ENCODE measurements at regions not wholly inside any gene's neighbourhood (a gene's known extent, or its start where the extent isn't known, plus 50 kb on each side); places are given as distances from the start of the nearest gene placed in this dataset.

- intact Hi-C loops (cut with micrococcal nuclease; ENCODE audit: unreplicated experiment): no loop called here
- ATAC-seq: no peak
These were observed 104.0 kb upstream of the MAN1A1 start for GRCh38 chr6:119453242-119454200.

More at GRCh38 chr6:119453242-119454200, 104.0 kb upstream of the MAN1A1 start:
- ChIA-PET CTCF (ENCODE audit: low intra/inter-chr PET ratio, low total read pairs) (no interaction called here), POLR2A (no interaction called here)
- H3K9me3 ChIP-seq (ENCODE audit: low read length): no peaks in the 10 kb centered on the region
- H3K79me2 ChIP-seq (ENCODE audit: insufficient read depth, low read length): no peaks in the 10 kb centered on the region
- FAIRE-seq: no peak
- no peaks in the 10 kb centered on the region for H3K4me1 ChIP-seq (ENCODE audit: insufficient read depth, low read length)
- in situ Hi-C loops (cut with HindIII; ENCODE audit: extremely low pct_ligation_motif_present, low pct_unique_long_range_greater_than_20kb): no loop called here
- no peaks in the 10 kb centered on the region for H4K20me1 ChIP-seq (ENCODE audit: insufficient read depth, low read length)
- no peak for TF ChIP-seq PHB2 (IDR thresholded peaks at IDR 0.05; ENCODE audit: partially characterized antibody)
- no peak for TF ChIP-seq TGIF2 (CRISPR knock-in tag; IDR thresholded peaks at IDR 0.05)
- no peak for TF ChIP-seq CBX2 (IDR thresholded peaks at IDR 0.05; ENCODE audit: low read depth, low read length)
- TF ChIP-seq CBX2 (CRISPR knock-in tag; IDR thresholded peaks at IDR 0.05; ENCODE audit: low read depth): no peak
- no peak for TF ChIP-seq HHEX (CRISPR knock-in tag; IDR thresholded peaks at IDR 0.05)
- TF ChIP-seq PPARG (CRISPR knock-in tag; conservative IDR thresholded peaks at IDR 0.05): no peak
- no peak for TF ChIP-seq IRF2 (CRISPR knock-in tag; IDR thresholded peaks at IDR 0.05)
- no peak for TF ChIP-seq PITX1 (CRISPR knock-in tag; IDR thresholded peaks at IDR 0.05)
- TF ChIP-seq HIVEP1 (CRISPR knock-in tag; IDR thresholded peaks at IDR 0.05): no peak
- TF ChIP-seq FOXA1 (IDR thresholded peaks at IDR 0.05): no peak
- no peak for TF ChIP-seq FOXA1 (CRISPR knock-in tag; IDR thresholded peaks at IDR 0.05)
- TF ChIP-seq ERF (CRISPR knock-in tag; IDR thresholded peaks at IDR 0.05): no peak
- no peak for TF ChIP-seq SRSF9 (IDR thresholded peaks at IDR 0.05; ENCODE audit: borderline replicate concordance, insufficient read depth, low read depth, low read length, poor library complexity, severe bottlenecking)
- no peak for TF ChIP-seq SETDB1 (CRISPR knock-in tag; IDR thresholded peaks at IDR 0.05; ENCODE audit: borderline replicate concordance)
- no peak for TF ChIP-seq ATRX (CRISPR knock-in tag; IDR thresholded peaks at IDR 0.05; ENCODE audit: borderline replicate concordance)
- TF ChIP-seq TCF7 (IDR thresholded peaks at IDR 0.05; ENCODE audit: low read depth): no peak
- TF ChIP-seq ZFY (CRISPR knock-in tag; IDR thresholded peaks at IDR 0.05): no peak
- TF ChIP-seq CERS6 (CRISPR knock-in tag; IDR thresholded peaks at IDR 0.05): no peak
- H3K9ac ChIP-seq (ENCODE audit: insufficient read depth, low read depth, low read length): no peak overlapping the region
- no peak overlapping the region for H2AFZ ChIP-seq (ENCODE audit: low read length)
- BruUV-seq (replicated peaks): no TSS peak
- no peak overlapping the region for H3K4me2 ChIP-seq (ENCODE audit: low read depth, low read length)
- no peak overlapping the region for H3K4me3 ChIP-seq (replicated peaks in 1 of 3; ENCODE audit: insufficient read depth in 1 of 3, low read depth in 2 of 3, low read length in 3 of 3)
- 26% methylated on average over 6 of the region's 6 CpGs for WGBS (ENCODE audit: low lambda C conversion rate)
- DNase-seq (ENCODE audit: low spot score): no peak
- H3K36me3 ChIP-seq (replicated peaks in 1 of 2; ENCODE audit: control insufficient read depth in 1 of 2, insufficient read depth in 2 of 2, low read length in 2 of 2): no peaks in the 10 kb centered on the region
- no peak overlapping the region for H3K27ac ChIP-seq (ENCODE audit: extremely low read length, insufficient read depth, low read length)
- H3K27me3 ChIP-seq (ENCODE audit: control insufficient read depth in 1 of 2, insufficient read depth in 2 of 2, low read length in 2 of 2): no peaks in the 10 kb centered on the region
